IPS-18c (cell line): ENCODE measurements at regions not wholly inside any gene's neighbourhood (a gene's known extent, or its start where the extent isn't known, plus 50 kb on each side); places are given as distances from the start of the nearest gene placed in this dataset.
"Not testable (repeated sequence)": the region's sequence is repeated elsewhere in the genome, so short reads cannot be mapped to it uniquely, and the experiment has no call there.

Experiments
- H3K4me3 ChIP-seq: 2 replicates; pipeline ENCODE4 v1.7.0; 2013; ENCODE audit warnings: low read depth, mild to moderate bottlenecking, low read length, moderate library complexity; ENCODE audit not compliant: insufficient read depth
- H3K9me3 ChIP-seq: one replicate; pipeline ENCODE4 v1.6.1; 2013; ENCODE audit warnings: mild to moderate bottlenecking, low read length, moderate library complexity; ENCODE audit not compliant: control insufficient read depth, insufficient read depth

DNA sequence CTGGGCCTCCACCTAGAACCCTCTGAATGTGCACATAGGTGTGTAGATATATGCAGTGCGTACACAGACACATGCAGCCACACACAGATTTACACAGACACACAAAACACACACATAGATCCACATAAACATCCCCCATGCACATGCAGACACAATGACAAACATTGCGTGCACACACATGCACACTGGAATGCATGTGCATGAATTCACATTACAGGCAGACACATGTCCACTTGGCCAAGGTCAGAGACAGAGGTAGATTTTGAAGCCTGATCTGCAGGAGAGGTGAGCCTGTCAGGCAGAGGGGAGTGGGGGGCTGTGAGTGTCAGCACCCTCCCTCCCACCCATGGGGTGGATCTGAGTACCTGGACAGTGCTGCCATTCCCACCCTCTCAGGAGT lies 338.5 kb downstream of the PTPRU start:
- Histone ChIP-seq H3K9me3 (no peaks in the 10 kb centered on the region), H3K4me3 (no peak overlapping the region)

DNA sequence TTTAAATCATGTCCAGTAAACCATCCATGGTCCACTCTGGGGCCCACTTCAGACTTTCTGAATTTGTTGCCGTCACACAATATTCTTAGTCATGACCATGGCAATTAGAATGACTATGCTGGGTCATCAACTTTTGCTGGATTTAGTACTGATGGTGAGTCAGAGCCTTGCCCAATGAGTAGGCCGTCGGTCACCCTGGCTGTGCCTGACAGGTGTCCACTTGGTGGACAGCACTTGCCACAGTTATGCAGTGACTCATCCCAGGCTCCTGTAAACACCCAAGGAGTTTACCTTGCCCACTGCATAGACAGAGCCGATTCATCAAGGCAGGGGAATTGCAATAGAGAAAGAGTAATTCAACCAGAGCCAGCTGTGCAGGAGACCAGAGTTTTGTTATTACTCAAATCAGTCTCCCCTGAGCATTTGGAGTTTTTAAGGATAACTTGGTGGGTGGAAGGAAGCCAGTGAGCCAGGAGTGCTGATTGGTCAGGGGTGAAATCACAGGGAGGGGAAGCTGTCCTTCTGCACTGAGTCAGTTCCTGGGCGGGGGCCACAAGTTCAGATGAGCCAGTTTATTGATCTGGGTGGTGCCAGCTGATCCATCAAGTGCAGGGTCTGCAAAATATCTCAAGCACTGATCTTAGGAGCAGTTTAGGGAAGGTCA lies 333.8 kb downstream of the PTPRU start:
- Histone ChIP-seq H3K4me3 (no peak overlapping the region), H3K9me3 (peaks cover 5% of the 10 kb centered on the region)

DNA sequence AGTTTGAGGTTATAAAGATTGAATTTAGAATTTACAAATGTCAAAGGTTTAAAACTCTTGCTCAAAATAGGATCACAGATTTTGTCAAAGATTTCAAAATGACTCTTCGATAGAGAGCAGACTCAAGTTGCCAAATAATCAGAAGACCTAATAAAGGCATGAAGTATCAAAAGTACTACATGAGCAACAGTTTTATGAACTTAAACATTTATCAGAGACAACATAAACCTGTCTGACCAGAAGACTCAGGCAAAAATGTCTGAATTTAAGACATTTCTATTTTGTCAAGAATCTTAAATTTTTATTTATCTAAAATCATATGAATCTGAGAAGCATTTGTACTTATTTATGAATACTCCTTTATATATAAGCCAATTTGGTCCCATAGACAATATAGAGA lies 330.9 kb downstream of the PTPRU start:
- Histone ChIP-seq H3K4me3 (no peak overlapping the region), H3K9me3 (peaks cover 8% of the 10 kb centered on the region)

DNA sequence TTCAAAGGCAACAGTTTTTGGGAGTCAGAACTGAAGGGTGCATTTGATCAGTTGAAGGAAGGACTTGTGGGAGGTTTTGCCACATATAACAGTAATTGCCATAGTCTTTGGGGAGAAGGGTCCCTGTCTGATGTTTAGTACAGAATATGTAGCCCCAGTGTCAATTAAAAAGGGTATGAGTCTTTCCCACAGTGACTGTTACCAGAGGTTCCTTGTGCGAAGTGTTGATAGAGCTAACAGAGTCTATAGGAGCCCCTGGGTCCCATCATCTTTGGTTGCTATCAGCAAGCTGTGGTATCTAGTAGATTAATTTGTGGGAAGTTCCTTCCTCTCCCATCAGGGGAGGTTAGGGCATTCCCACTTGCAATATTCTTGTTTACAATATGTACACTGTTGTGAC lies 329.2 kb downstream of the PTPRU start:
- peaks cover 8% of the 10 kb centered on the region for H3K9me3 ChIP-seq

DNA sequence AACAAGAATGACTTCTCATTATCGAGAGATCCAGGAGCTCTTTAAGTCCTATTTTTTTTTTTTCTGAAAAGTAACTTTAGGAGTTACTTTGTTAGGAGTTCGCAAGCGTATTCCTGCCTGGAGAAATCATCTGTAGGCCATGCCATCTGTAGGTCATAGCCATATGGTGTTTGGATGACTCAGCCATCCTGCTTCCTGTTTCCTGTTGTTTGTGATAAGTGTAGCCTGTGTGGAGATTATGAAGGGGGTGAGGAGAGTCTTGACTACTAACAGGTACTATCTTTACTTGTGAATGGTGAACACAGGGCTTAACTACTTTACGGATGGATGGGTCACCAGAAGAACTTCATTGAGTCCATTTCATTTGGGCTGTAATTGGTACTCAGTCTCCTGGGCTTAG lies 327.2 kb downstream of the PTPRU start:
- H3K9me3 ChIP-seq = peaks cover 6% of the 10 kb centered on the region
- H3K4me3 ChIP-seq = no peak overlapping the region

More for the DNA sequence above, 329.2 kb downstream of the PTPRU start:
- H3K4me3 ChIP-seq = no peak overlapping the region

DNA sequence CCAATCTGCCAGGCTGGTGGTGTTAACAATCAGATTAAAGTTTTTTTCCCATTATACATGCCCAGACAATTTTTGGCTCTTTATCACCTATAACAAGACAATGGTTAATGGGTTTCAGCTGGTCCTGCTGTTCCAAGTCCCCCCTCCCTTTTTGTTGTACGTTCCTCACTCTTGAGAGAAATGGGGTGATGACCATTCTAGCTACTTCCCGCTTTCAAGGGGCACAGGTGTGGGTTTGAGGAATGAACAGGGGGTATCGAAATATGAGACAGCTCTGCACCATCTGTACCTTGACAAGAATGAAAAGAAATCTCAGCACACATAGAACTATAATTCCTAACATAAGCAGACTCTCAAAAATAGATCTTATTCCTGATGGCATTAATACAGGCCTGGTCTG lies 326.8 kb downstream of the PTPRU start:
- H3K9me3 ChIP-seq = peaks cover 6% of the 10 kb centered on the region

DNA sequence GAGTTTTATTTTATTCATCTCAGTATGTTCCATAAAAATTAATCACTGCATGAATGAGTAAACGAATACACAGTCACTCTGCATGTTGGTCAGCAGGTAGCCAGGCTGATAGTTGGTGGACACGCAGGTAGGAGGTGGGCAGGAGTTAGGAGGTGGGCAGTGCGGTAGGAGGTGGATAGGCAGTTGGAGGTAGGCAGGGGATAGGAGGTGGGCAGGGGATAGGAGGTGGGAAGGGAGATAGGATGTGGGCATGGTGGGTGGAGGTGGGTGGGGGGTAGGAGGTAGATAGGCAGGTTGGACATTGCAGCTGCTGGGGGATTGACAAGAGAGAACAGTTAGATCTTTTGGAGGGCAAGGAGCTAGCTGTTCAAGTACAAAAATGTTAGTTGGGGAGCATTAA lies 322.7 kb downstream of the PTPRU start:
- no peak overlapping the region for H3K4me3 ChIP-seq
- peaks cover 3% of the 10 kb centered on the region for H3K9me3 ChIP-seq

More for the DNA sequence above, 326.8 kb downstream of the PTPRU start:
- H3K4me3 ChIP-seq = no peak overlapping the region

DNA sequence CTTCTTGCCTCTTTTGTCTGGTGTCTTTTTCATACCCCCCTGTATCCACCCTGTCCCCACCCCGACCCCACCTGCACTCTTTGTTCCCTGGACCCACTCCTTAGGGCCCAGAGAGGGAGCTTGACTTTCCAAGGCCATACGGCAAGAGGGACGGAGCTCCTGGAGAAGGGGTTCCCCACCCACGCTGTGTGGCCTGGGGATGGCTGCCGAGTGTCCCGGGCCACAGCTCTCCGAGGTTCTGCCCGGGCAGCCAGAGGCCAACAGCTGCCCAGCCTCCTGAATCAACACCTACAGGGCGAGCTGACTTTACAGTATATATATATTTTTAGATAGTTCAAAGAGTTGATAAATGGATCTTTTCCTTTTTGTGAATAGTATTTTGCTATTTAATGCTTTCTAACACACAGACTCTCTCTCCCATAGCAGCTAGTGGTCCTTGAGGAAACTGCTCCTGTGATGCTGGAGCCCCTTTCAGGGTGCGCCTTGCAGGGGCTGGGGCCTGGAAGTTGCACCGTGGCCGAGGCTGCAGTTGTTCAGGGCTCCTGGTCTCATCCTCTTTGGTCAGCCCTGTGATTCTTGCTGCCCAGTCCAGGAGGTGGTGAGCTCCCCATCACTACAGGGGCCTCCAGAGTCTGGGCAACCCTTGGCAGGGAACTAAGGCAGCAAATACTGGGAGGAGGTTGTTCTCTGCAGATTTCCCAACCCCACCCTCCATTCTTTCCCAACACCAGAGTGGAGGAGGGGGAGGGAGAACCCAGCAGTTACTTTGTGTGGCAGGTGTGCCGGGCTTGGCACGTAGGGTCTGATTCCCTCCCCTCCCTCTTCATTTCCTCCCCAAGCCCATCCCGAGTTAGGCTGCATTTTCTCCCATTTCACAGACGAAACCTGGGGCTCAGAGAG lies 321.6 kb downstream of the PTPRU start:
- Histone ChIP-seq H3K4me3 (no peak overlapping the region), H3K9me3 (peaks cover under 1% of the 10 kb centered on the region)

DNA sequence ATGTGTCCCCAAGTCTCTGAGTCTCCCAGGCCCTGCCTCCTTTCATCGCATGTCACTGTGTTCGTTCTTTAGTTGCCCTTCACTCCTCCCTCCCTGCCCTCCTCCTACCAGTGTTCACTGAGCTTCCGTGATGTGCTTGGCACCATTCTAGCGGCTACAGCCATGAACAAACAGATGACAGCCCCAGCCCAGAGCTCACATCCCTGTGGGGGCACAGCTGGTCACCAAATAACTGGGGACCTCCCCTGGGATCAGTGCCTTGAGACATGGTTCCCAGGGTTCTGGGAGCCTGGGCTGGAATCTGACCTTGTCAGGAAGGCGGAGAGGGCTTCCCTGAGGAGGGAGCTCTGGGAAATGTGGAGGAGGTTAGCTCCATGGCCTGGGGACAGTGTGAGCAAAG lies 320.7 kb downstream of the PTPRU start:
- Histone ChIP-seq H3K9me3 (no peaks in the 10 kb centered on the region), H3K4me3 (no peak overlapping the region)

DNA sequence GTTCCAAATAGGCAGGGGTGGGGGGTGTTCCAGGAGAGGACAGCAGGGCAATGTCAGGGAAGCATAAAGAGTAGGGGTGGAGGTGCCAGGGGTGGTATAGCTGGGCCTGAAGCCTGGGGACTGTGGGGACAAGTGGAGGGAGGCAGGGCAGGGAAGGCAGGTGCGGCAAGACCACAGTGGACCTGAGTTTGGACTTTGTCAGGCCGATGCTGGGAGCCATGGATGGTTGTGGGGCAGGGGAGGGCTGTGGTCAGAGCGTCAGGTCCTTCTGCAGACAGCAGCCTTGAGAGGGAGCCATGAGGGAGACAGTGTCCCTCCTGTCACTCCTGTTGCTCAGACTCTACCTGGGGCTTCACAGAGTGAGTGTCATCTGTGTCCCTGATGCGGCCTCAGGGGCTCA lies 320.3 kb downstream of the PTPRU start:
- Histone ChIP-seq H3K9me3 (no peaks in the 10 kb centered on the region), H3K4me3 (no peak overlapping the region)

DNA sequence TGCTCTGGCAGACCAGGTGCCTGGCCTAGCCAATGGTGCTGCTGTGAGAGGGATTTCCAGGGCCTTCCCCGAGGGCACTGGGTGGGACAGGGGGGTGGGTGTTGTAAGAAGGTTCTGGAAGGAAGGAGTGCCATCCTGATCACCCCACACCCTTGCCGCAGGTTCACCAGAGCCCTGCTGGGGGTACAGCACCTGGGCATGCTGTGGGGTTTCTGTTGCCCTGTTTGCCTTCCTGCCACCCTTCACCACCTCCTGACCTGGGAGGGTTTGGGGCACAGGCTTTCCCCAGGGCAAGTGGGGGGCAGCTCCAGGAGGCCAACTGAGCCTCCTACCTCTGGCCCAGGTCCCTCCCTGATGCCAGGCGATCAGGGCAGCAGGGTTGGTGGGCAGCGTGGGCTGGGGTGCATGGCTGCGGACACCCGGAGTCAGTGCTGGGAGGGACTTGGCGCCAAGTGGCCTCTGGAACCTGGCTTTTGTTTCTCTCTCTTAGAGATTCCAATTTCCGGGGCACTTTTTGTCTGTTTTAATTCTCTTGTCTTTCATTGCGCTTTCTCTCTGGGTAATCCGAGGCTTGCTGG lies 318.8 kb downstream of the PTPRU start:
- H3K4me3 ChIP-seq = no peak overlapping the region
- no peaks in the 10 kb centered on the region for H3K9me3 ChIP-seq

DNA sequence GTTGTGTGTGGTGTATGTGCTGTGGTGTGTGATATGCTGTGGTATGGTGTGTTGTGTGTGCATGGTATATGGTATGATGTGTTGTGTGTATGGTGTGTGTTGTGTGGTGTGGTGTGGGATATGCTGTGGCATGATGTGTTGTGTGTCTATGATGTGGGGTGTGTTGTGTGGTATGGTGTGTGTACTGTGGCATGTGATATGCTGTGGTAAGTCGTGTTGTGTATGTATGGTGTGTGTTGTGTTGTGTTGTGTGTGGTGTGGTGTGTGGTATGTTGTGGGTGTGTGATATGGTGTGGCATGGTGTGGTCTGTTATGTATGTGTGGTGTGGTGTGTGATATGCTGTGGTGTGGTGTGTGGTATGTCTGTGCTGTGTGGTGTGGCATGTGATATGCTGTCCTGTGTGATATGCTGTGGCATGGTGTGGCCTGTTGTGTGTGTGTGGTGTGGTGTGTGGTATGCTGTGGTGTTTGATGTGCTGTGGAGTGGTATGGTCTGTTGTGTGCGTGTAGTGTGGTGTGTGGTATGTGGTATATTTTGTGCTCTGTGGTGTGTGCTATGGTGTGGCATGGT lies 318.0 kb downstream of the PTPRU start:
- H3K9me3 ChIP-seq = no peaks in the 10 kb centered on the region

DNA sequence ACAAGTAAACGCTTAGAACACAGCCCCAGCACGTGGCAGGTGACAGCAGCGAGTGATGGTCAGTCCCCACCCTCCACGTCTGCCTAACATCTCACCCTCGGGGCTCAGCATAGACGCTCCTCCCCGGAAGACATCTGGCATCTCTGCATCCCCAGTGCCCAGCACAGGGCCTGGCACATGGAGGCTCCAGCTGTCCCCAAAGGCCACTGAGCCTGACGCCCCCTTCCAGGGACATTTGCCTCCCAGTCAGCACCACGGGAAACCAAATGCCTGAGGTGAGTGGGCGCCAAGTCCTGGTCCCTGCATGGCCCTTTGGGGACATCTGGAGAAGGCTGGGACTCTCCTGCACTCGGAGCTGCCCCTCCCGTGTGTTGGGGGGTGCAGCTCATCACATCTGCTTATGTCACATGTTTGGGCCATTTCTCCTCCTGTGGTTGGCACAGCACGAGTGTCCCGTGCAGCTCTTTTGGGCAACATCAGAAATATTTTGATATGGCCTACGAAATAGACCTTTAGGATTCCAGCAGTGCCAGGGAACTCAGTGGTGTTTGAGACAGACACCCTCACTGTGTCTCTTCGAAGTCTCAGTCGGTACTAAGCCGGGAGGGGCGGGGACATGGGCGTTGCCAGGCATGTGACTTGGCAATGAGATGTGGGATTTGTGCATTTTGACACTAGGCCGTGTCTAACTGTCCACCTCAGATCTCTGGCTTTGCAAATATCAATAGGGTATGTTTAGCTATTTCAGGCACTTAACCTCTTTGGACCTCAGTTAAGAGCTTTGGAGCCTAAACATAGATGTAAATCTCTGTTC lies 315.0 kb downstream of the PTPRU start:
- H3K4me3 ChIP-seq = no peak overlapping the region
- H3K9me3 ChIP-seq = no peaks in the 10 kb centered on the region

More for the DNA sequence above, 318.0 kb downstream of the PTPRU start:
- H3K4me3 ChIP-seq = no peak overlapping the region

DNA sequence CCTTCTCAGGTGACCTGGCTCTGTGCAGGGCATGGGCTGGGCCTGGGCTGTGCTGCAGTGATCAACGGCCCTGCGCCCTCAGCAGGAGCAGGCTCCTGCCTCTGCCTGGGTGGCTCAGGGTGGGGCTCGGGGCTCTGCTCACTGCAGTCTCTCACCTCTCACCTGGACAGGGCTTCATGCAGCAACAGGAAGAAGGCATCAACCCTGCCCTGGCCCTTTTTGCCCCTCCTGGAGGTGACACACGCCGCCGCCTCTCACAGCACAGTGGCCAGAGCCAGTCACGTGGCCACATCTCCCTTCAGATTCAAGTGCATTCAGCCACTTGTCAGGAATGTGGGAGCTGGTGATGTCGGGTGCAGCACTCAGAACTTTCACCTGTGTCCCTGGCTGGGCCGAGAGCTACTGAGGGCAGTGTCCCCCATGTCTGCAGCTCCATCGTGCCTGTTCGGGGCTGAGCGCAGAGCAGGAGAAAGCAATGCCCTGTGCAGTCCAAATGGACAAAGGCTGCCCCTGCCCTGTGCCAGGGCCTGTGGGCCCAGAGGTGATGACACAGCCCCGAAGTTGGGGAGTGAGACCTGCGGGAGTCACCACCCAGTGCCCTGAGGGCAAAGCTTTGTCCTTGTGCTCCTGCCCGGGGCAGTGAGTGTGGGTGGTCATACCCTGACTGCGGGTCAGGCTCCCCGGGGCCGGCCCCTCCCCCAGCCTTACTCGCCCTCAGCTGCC lies 314.0 kb downstream of the PTPRU start:
- Histone ChIP-seq H3K4me3 (no peak overlapping the region), H3K9me3 (no peaks in the 10 kb centered on the region)

DNA sequence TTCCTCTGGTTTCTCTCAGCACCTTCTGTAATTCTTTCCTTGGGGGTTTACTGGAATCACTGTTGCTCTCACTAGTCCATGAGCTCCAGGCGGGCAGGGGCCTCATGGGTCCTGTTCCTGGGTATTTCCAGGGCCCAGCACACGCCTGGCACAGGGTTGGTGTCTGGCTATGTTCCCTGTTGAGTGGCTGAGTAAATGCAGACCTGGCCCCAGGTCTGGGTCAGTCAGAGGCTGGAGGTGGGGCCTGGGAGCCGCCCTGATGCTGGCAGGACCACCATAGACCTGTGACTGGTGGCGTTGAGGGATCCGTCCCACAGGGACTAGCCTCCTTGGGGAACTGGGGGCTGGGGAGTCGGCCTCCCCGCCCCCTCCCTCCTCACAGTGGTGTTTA lies 313.4 kb downstream of the PTPRU start:
- not testable (repeated sequence) for H3K4me3 ChIP-seq, H3K9me3 ChIP-seq

DNA sequence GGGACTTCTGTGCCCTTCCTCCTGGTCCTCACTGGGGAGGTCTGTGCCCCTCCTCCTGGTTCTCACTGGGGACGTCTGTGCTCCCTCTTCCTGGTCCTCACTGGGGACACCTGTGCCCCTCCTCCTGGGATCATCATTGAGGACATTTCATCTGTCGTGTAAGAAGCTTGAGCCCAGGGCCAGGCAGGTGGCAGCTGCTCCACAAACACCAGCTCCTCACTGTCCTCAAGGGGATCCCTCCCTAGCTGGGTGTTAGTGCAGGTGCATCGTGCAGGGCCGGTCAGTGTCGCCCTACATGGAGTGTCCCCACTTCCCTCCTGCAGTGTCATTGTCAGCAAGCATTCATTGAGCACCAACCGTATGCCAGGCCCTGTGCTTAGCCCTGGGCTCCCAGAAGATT lies 312.7 kb downstream of the PTPRU start:
- no peak overlapping the region for H3K4me3 ChIP-seq
- H3K9me3 ChIP-seq = no peaks in the 10 kb centered on the region
